ENCODE measurements at regions not wholly inside any gene's neighbourhood (a gene's known extent, or its start where the extent isn't known, plus 50 kb on each side); places are given as distances from the start of the nearest gene placed in this dataset.
"Not testable (repeated sequence)": the region's sequence is repeated elsewhere in the genome, so short reads cannot be mapped to it uniquely, and the experiment has no call there.

- not testable (repeated sequence) for TF ChIP-seq CTCF (conservative IDR thresholded peaks at IDR 0.05 in 1 of 2, IDR thresholded peaks at IDR 0.05 in 1 of 2; ENCODE audit: low read depth in 1 of 2, low read length in 2 of 2); EZH2 (IDR thresholded peaks at IDR 0.05; ENCODE audit: low read length, missing control alignments)
Observed at GRCh38 chr9:67109859-67110258, 117.5 kb upstream of the SPATA31A3 start.

All from fibroblast of lung (primary cell).